GM18498 (cell line): ENCODE measurements at regions not wholly inside any gene's neighbourhood (a gene's known extent, or its start where the extent isn't known, plus 50 kb on each side); places are given as distances from the start of the nearest gene placed in this dataset.
"Not testable (repeated sequence)": the region's sequence is repeated elsewhere in the genome, so short reads cannot be mapped to it uniquely, and the experiment has no call there.

Experiments used
- ATAC-seq: cut with Tn5 transposase; IDR thresholded peaks from one replicate; pipeline ENCODE4 v1.9.1; 2021; ENCODE audit warnings: mild to moderate bottlenecking, moderate library complexity; ENCODE audit not compliant: unreplicated experiment

- ATAC-seq = no peak
Measured at GRCh38 chr3:168671091-168671490, 575.4 kb upstream of the GOLIM4 start.

- not testable (repeated sequence) for ATAC-seq
Measured at GRCh38 chr3:168660879-168661657, 565.3 kb upstream of the GOLIM4 start.

GRCh38 chr3:168659015-168659414, 563.3 kb upstream of the GOLIM4 start:
- ATAC-seq = no peak

DNA sequence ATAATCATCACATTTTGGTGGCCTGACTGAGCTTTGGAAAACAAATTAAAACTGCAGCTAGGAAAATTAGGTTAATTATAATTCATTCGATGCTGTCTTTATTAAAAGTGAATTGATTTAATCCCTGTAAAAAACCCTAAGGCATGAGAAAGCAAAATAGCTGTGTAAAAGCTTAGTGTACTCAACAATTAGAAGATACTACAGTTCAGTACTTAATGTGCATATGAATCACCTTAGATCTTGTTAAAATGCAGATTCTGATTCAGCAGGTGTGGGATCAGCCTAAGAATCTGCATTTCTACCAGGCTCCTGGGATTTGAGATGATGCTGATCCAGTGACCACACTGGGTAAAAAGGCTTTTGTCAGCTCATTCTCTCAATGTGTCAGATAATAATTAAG, 559.9 kb upstream of the GOLIM4 start:
- no peak for ATAC-seq

DNA sequence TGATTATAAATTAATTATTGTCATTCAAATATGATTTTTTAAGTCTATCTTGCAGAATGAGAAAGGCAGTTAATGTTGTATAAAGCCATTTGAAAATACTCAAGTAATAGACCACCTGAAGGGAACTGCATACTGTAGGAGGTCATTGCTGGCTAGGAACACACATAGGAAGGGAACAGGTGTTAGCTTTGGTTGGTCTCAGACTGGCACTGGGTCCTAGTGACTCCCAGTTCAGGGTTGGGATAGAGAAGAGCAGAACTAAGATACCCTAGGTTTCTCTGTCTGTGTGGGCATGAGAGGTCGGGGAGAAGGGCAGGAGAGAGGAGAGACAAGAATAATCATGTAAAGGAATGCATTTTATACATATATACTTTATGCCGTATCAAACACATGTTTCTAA, 559.0 kb upstream of the GOLIM4 start:
- ATAC-seq = no peak

DNA sequence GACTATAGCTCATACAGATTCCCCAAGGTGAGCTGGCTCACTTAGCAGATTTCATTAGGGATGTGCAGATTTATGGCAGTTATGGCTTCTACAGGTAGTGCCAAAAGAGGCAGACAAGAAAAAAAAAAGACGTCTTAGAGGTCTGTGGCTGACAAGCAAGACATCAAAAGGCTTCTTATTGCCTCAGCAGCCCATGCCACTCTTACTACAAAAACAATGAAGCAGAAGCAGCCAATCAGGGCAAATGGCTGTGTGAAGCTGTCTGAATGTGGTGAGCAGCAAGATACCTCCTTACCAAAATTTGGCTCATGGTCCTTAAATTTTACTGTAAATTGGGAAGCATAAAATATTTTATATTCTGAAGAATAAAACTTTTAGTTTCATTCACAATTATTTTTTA, 557.5 kb upstream of the GOLIM4 start:
- ATAC-seq = no peak

GRCh38 chr3:168648321-168648720, 552.6 kb upstream of the GOLIM4 start:
- no peak for ATAC-seq

DNA sequence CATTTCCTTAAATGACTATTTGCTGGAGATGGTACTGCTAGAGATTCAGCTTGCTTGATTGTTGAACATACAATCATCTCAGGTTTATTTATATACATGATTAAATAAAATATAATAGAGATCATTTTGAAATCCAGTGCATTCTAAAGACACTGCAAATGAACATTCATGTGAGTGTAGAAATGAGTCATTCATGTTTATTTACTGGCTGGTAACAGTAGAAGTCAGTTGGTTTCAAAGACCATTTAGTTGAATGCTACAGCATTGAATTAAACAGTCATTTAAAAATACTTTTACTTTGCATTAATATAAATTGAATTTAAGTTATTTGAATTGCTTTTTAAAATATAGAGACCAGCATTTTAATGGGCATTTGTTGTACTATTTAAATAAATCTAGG, 551.9 kb upstream of the GOLIM4 start:
- no peak for ATAC-seq

DNA sequence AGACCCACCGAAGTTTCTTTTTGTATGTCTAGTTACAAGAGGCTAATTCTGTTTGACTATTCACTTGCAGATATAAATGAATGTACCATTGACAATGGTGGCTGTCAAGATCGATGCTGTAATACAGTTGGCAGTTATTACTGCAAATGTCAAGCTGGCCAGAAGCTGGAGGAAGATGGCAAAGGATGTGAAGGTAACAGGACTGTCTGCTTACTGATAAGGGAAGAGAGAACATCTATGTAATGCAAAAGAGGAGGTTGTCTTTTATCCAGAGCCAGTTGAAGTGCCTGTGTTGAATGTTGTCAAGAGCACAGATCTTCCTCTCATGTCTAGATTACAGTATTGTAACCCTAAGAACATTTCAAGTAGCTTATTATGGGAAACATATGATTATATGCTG, 549.5 kb upstream of the GOLIM4 start:
- ATAC-seq = no peak

DNA sequence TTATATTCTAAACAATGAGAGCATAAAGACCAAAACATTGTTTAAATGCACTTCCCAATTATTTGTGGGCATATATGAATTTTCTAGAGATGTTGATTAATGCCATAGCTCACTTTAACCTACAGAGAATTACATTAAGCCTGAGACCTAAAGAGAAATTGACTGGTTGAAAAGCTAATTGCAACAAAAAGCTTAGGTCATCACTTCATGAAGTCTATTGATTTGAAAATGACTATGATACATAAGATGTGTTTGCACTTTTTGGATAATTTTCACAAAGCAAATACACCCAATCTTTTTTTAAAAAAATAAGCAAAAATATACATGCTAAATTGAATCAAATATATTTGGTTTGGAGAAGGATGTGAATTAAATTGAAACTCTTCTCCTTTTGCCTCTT, 532.8 kb upstream of the GOLIM4 start:
- no peak for ATAC-seq

GRCh38 chr3:168625477-168625876, 529.8 kb upstream of the GOLIM4 start:
- ATAC-seq = no peak

DNA sequence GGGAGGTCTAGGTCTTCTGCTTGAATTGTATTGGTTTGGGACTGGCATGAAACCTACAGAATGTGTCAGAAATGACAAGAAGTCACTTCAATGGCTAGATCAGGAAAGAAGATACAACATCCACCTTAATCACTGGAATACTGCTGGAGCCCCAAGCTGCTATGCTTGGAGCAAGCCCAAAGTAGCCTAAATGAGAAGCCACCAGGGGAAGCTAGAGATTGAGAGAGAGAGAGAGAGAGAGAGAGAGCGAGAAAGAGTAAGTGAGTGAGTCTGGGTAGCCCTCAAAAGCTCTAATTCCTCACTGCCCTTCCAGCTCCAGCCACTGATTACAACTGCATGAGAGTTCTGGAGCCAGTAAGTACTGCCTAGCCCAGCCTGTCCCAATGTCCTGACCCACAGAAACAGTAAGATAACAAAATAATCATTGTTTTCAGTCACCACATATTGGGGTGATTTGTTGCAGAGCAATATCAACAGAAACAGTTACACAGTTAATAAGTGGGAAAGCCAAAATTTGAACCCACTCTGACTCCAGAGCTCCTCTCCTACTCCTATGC, 529.2 kb upstream of the GOLIM4 start:
- no peak for ATAC-seq

GRCh38 chr3:168624195-168624594, 528.5 kb upstream of the GOLIM4 start:
- no peak for ATAC-seq

GRCh38 chr3:168622795-168623194, 527.1 kb upstream of the GOLIM4 start:
- no peak for ATAC-seq

DNA sequence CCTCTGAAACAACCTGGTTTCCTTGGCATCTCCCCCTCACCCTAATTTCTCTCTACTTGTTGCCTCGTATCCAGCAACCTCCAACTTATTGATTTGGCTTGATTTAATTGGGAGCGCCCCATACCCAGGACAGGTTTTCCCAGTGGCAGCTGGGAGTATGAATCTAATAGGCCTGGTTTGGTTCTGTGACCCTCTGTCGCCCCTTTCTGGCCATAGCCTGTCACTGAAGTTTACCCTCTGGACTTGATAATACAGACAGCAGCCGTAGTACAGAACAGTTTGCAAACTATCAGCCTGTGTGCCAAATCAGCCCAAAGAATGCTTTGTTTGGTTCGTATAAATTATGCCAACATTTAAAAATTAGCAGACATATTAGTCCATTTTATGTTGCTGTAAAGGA, 525.1 kb upstream of the GOLIM4 start:
- ATAC-seq = peak; percentile 55

GRCh38 chr3:168618827-168619470, 523.2 kb upstream of the GOLIM4 start:
- ATAC-seq = no peak

DNA sequence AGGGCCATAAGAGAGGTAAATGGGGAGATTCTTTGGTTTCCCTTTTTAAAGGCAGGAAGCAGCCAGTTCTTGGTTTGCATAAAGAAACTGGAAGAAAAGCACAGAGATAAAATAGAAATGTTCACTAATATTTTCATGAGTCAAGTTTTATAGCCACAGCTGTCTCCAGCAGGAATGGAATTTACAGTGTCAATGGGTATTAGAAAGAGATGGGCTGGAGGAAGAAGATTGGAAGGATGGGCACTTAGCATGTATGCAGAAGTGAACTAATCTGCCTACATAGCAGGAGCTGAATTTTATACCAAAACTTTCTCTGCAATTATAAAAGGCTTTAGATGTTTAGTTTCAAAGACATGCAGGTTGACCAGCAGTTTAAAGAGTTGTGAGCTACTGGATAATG, 521.9 kb upstream of the GOLIM4 start:
- no peak for ATAC-seq

DNA sequence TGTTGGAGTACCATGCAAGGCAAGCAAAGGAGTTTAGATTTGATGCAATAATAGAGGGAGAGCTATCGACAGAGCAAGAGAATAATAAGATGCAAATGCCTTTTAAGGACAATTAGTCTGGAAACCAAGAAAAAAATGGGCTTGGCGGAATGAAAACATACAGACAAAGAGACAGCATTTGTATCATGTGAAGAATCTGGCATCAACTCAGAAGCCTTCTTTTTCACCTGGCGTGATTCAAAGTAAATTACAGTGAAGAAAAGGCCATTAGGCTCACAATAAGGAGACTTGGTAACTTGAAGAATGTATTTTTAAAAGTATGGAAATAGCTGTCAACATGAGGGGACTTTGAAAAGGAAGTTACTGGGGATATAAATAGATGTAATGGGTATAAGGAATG, 521.2 kb upstream of the GOLIM4 start:
- ATAC-seq = no peak

DNA sequence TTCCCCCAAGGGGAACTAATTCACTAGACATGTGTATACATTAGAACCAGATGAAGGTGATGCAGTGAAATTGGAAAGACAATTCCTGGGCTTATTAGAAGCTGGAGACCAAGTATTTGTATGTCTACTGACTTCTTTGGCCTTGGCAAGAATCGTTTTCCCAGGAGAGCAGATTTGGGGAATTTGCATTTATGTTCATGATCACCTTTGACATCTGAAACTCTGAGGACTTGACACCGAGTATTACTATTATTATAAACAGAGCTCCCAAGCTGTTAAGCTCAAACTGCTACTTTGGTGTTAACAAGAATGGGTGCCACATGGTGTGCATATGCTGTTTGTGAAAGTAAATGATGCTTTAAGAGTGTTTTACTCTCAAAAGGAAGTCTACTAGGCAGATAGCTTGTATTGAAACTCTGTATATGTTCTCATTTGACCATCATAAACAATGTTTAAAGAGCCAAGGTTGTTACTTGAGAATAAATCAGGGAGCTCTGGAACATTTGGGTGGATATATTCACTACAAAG, 519.8 kb upstream of the GOLIM4 start:
- ATAC-seq = no peak

- no peak for ATAC-seq
Measured at GRCh38 chr3:168613151-168613550, 517.4 kb upstream of the GOLIM4 start.

DNA sequence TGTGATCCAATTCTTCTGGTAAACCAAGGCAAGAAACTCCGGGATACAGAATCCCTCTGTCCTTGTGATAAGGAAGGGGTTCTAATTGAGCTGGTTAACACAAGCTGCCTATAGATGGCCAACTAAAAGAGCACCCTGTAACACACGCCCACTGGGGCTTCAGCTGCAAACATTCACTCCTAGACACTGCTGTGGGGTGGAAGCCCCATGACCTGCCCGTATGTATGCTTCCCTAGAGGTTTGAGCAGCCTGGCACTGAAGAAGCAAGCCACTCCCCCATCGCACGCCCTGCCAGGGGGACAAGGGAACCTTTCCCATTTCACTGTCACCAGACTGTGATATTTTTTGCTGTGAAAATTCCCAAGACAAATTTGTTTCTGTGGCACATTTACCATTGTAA, 516.9 kb upstream of the GOLIM4 start:
- ATAC-seq = no peak

DNA sequence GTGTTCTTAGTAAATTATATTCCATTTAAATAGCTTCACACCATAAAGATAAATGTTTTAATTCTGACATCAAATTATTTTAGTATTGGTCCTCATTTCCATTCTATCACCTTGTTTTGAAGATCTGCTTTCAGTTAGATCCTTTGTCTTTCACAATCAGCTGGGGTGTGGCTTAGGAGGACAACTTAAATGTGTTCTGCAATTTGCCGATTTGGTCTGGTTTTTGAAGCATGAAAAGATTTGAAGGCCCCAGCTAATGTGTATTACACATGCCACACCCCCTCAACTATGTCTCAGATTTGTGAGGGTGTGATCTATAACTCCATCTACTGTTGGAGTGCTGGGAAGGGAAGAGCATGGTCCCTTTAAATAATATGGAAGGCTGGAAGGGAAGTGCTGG, 516.1 kb upstream of the GOLIM4 start:
- no peak for ATAC-seq
